Natural killer cell (primary cell): ENCODE measurements at regions not wholly inside any gene's neighbourhood (a gene's known extent, or its start where the extent isn't known, plus 50 kb on each side); places are given as distances from the start of the nearest gene placed in this dataset.

Experiments
- ATAC-seq, 3 donors: fragments of 150-1000 bp in 2 of 3; fragments of 200-7000 bp in 1 of 3; cut with Tn5 transposase; 1 replicate in 1 of 3; 2 replicates in 2 of 3; pipeline ENCODE4 v1.10.0; 2021; ENCODE audit warnings: mild to moderate bottlenecking in 2 of 3, moderate library complexity in 2 of 3
- DNase-seq, 2 donors: peaks; one replicate each; pipeline versions ENCODE4 v3.0.0 to v3.0.0-alpha.2; 2013 to 2021; ENCODE audit warnings: mixed read lengths in 1 of 2
- H3K27ac ChIP-seq: one replicate; pipeline ENCODE4 v1.5.1; 2013; ENCODE audit warnings: mild to moderate bottlenecking, low read length
- H3K27me3 ChIP-seq: one replicate; pipeline ENCODE4 v1.6.1; 2013; ENCODE audit warnings: low read length; ENCODE audit not compliant: control insufficient read depth, insufficient read depth
- H3K36me3 ChIP-seq: one replicate; pipeline ENCODE4 v1.6.1; 2013; ENCODE audit warnings: low read length; ENCODE audit not compliant: control insufficient read depth, insufficient read depth
- H3K4me1 ChIP-seq: one replicate; pipeline ENCODE4 v1.6.1; 2013; ENCODE audit warnings: low read length; ENCODE audit not compliant: control insufficient read depth, insufficient read depth
- H3K4me3 ChIP-seq: one replicate; pipeline ENCODE4 v1.5.1; 2013; ENCODE audit warnings: low read length
- H3K9me3 ChIP-seq: one replicate; pipeline ENCODE4 v1.6.1; 2013; ENCODE audit warnings: low read length; ENCODE audit not compliant: control insufficient read depth, insufficient read depth
- H3K27ac Mint-ChIP-seq, 2 donors: one replicate each; pipeline ENCODE4 v1.8.0; 2022; ENCODE audit warnings: mild to moderate bottlenecking in 2 of 2, mixed read lengths in 2 of 2, moderate library complexity in 1 of 2
- H3K27me3 Mint-ChIP-seq, 2 donors: one replicate each; pipeline ENCODE4 v1.8.0; 2022; ENCODE audit warnings: low read depth in 2 of 2, mixed read lengths in 2 of 2
- H3K36me3 Mint-ChIP-seq: one replicate; pipeline ENCODE4 v1.8.0; 2022; ENCODE audit warnings: mixed read lengths
- H3K4me1 Mint-ChIP-seq, 2 donors: one replicate each; pipeline ENCODE4 v1.8.0; 2022; ENCODE audit warnings: mixed read lengths in 2 of 2
- H3K4me3 Mint-ChIP-seq: one replicate; pipeline ENCODE4 v1.8.0; 2022; ENCODE audit warnings: mild to moderate bottlenecking, moderate library complexity, mixed read lengths
- H3K9me3 Mint-ChIP-seq, 2 donors: one replicate each; pipeline ENCODE4 v1.8.0; 2022; ENCODE audit warnings: mixed read lengths in 2 of 2
- CTCF ChIP-seq: fragments of 200-600 bp; IDR thresholded peaks from one replicate; pipeline ENCODE4 v1.8.0; 2022; ENCODE audit warnings: antibody characterized with exemption
- WGBS: methylation state at CpG from one replicate; pipeline ENCODE4 v1.1.7; 2013; ENCODE audit warnings: missing lambda C conversion rate; ENCODE audit not compliant: insufficient coverage; 5-methylcytosine and 5-hydroxymethylcytosine counted together
- intact Hi-C: fragments of 100-400 bp; cut with micrococcal nuclease; formaldehyde crosslinking; loops from one replicate; pipeline ENCODE4 v1.14.2; 2022

GRCh38 chr18:22063672-22064071 lies 105.7 kb upstream of the GATA6 start:
- Histone ChIP-seq H3K27me3 (no peaks in the 10 kb centered on the region), H3K36me3 (no peaks in the 10 kb centered on the region), H3K9me3 (no peaks in the 10 kb centered on the region), H3K27ac (no peak overlapping the region), H3K4me3 (no peak overlapping the region), H3K4me1 (no peaks in the 10 kb centered on the region)
- H3K4me3 Mint-ChIP-seq: no peak overlapping the region
- DNase-seq (no peak), ATAC-seq (no peak)
- no peaks in the 10 kb centered on the region for H3K36me3 Mint-ChIP-seq
- H3K27ac Mint-ChIP-seq: no peak overlapping the region
- no peaks in the 10 kb centered on the region for H3K9me3 Mint-ChIP-seq
- 89% methylated on average over 3 of the region's 3 CpGs for WGBS
- TF ChIP-seq CTCF: no peak
- H3K4me1 Mint-ChIP-seq: no peaks in the 10 kb centered on the region
- peaks cover 0 to 9% of the 10 kb centered on the region in 2 donors for H3K27me3 Mint-ChIP-seq
- intact Hi-C loops: no loop called here

GRCh38 chr18:22064581-22064980 lies 104.8 kb upstream of the GATA6 start:
- Histone ChIP-seq H3K36me3 (no peaks in the 10 kb centered on the region), H3K4me1 (no peaks in the 10 kb centered on the region), H3K9me3 (no peaks in the 10 kb centered on the region), H3K27ac (no peak overlapping the region), H3K27me3 (no peaks in the 10 kb centered on the region), H3K4me3 (no peak overlapping the region)
- no peaks in the 10 kb centered on the region for H3K36me3 Mint-ChIP-seq
- intact Hi-C loops: no loop called here
- 77% methylated on average over 5 of the region's 7 CpGs for WGBS
- H3K4me1 Mint-ChIP-seq: no peaks in the 10 kb centered on the region
- ATAC-seq (no peak), DNase-seq (no peak)
- peaks cover 0 to 9% of the 10 kb centered on the region in 2 donors for H3K27me3 Mint-ChIP-seq
- H3K9me3 Mint-ChIP-seq: no peaks in the 10 kb centered on the region
- no peak for TF ChIP-seq CTCF
- H3K27ac Mint-ChIP-seq: no peak overlapping the region
- no peak overlapping the region for H3K4me3 Mint-ChIP-seq

GRCh38 chr18:22065311-22065710 lies 104.1 kb upstream of the GATA6 start:
- Mint-ChIP-seq H3K9me3 (no peaks in the 10 kb centered on the region), H3K27me3 (peaks cover 0 to 9% of the 10 kb centered on the region in 2 donors), H3K4me1 (no peaks in the 10 kb centered on the region), H3K4me3 (no peak overlapping the region), H3K27ac (no peak overlapping the region), H3K36me3 (no peaks in the 10 kb centered on the region)
- no peaks in the 10 kb centered on the region for H3K36me3 ChIP-seq
- DNase-seq (no peak), ATAC-seq (no peak)
- TF ChIP-seq CTCF: no peak
- no peak overlapping the region for H3K4me3 ChIP-seq
- H3K4me1 ChIP-seq: no peaks in the 10 kb centered on the region
- H3K27me3 ChIP-seq: no peaks in the 10 kb centered on the region
- H3K9me3 ChIP-seq: no peaks in the 10 kb centered on the region
- 93% methylated on average over 5 of the region's 5 CpGs for WGBS
- H3K27ac ChIP-seq: no peak overlapping the region
- intact Hi-C loops: no loop called here

- Histone ChIP-seq H3K9me3 (no peaks in the 10 kb centered on the region), H3K27ac (no peak overlapping the region), H3K36me3 (no peaks in the 10 kb centered on the region), H3K27me3 (no peaks in the 10 kb centered on the region), H3K4me3 (no peak overlapping the region), H3K4me1 (no peaks in the 10 kb centered on the region)
- H3K4me1 Mint-ChIP-seq: no peaks in the 10 kb centered on the region
- no peak overlapping the region for H3K4me3 Mint-ChIP-seq
- H3K27ac Mint-ChIP-seq: no peak overlapping the region
- peaks cover 0 to 9% of the 10 kb centered on the region in 2 donors for H3K27me3 Mint-ChIP-seq
- no peaks in the 10 kb centered on the region for H3K36me3 Mint-ChIP-seq
- TF ChIP-seq CTCF: no peak
- no peak for DNase-seq
- WGBS: 98% methylated on average over 9 of the region's 9 CpGs
- ATAC-seq: no peak
- intact Hi-C loops: no loop called here
- H3K9me3 Mint-ChIP-seq: no peaks in the 10 kb centered on the region
Observed at GRCh38 chr18:22066083-22066485, 103.3 kb upstream of the GATA6 start.
